IPS-18a (cell line): ENCODE measurements at regions not wholly inside any gene's neighbourhood (a gene's known extent, or its start where the extent isn't known, plus 50 kb on each side); places are given as distances from the start of the nearest gene placed in this dataset.

Experiments
- H3K27ac ChIP-seq: one replicate; pipeline ENCODE4 v1.5.1; 2013; ENCODE audit warnings: low read length
- H3K27me3 ChIP-seq: one replicate; pipeline ENCODE4 v1.6.1; 2013; ENCODE audit warnings: mild to moderate bottlenecking, low read length; ENCODE audit not compliant: control insufficient read depth, insufficient read depth
- H3K36me3 ChIP-seq: one replicate; pipeline ENCODE4 v1.6.1; 2013; ENCODE audit warnings: low read depth, low read length; ENCODE audit not compliant: control insufficient read depth
- H3K4me1 ChIP-seq: one replicate; pipeline ENCODE4 v1.6.1; 2013; ENCODE audit warnings: low read depth, low read length; ENCODE audit not compliant: control insufficient read depth
- H3K4me3 ChIP-seq: one replicate; pipeline ENCODE4 v1.5.1; 2013; ENCODE audit warnings: low read length
- H3K9ac ChIP-seq: one replicate; pipeline ENCODE4 v1.6.1; 2013; ENCODE audit warnings: mild to moderate bottlenecking, low read length, moderate library complexity
- H3K9me3 ChIP-seq: one replicate; pipeline ENCODE4 v1.6.1; 2013; ENCODE audit warnings: low read depth, low read length; ENCODE audit not compliant: control insufficient read depth

- no peak overlapping the region for H3K4me3 ChIP-seq
- H3K36me3 ChIP-seq: no peaks in the 10 kb centered on the region
- no peaks in the 10 kb centered on the region for H3K9me3 ChIP-seq
- H3K27ac ChIP-seq: no peak overlapping the region
- H3K27me3 ChIP-seq: no peaks in the 10 kb centered on the region
- no peak overlapping the region for H3K9ac ChIP-seq
- H3K4me1 ChIP-seq: peaks cover 30% of the 10 kb centered on the region
Measured at GRCh38 chr17:77382966-77383612, 242.3 kb downstream of the SEC14L1 start.

GRCh38 chr17:77383613-77384608 lies 243.1 kb downstream of the SEC14L1 start:
- Histone ChIP-seq H3K4me3 (no peak overlapping the region), H3K9ac (no peak overlapping the region), H3K27me3 (no peaks in the 10 kb centered on the region), H3K4me1 (peaks cover 38% of the 10 kb centered on the region), H3K9me3 (no peaks in the 10 kb centered on the region), H3K36me3 (no peaks in the 10 kb centered on the region), H3K27ac (no peak overlapping the region)

- Histone ChIP-seq H3K9ac (no peak overlapping the region), H3K4me1 (peaks cover 41% of the 10 kb centered on the region), H3K4me3 (no peak overlapping the region), H3K36me3 (no peaks in the 10 kb centered on the region), H3K27ac (no peak overlapping the region), H3K27me3 (no peaks in the 10 kb centered on the region), H3K9me3 (no peaks in the 10 kb centered on the region)
Measured at GRCh38 chr17:77385750-77386501, 245.2 kb downstream of the SEC14L1 start.

GRCh38 chr17:77386502-77387192 lies 245.9 kb downstream of the SEC14L1 start:
- Histone ChIP-seq H3K27me3 (no peaks in the 10 kb centered on the region), H3K4me1 (peaks cover 47% of the 10 kb centered on the region), H3K9me3 (no peaks in the 10 kb centered on the region), H3K27ac (no peak overlapping the region), H3K9ac (no peak overlapping the region), H3K36me3 (no peaks in the 10 kb centered on the region), H3K4me3 (no peak overlapping the region)

GRCh38 chr17:77387891-77388290 lies 247.1 kb downstream of the SEC14L1 start:
- Histone ChIP-seq H3K27ac (no peak overlapping the region), H3K36me3 (no peaks in the 10 kb centered on the region)

GRCh38 chr17:77388384-77389306 lies 247.9 kb downstream of the SEC14L1 start:
- H3K9me3 ChIP-seq: no peaks in the 10 kb centered on the region
- no peak overlapping the region for H3K27ac ChIP-seq
- no peaks in the 10 kb centered on the region for H3K27me3 ChIP-seq
- peaks cover 52% of the 10 kb centered on the region for H3K4me1 ChIP-seq
- H3K9ac ChIP-seq: no peak overlapping the region
- H3K4me3 ChIP-seq: no peak overlapping the region
- H3K36me3 ChIP-seq: no peaks in the 10 kb centered on the region

More at GRCh38 chr17:77387891-77388290, 247.1 kb downstream of the SEC14L1 start:
- Histone ChIP-seq H3K9ac (no peak overlapping the region), H3K9me3 (no peaks in the 10 kb centered on the region), H3K4me3 (no peak overlapping the region), H3K27me3 (no peaks in the 10 kb centered on the region), H3K4me1 (peaks cover 51% of the 10 kb centered on the region)

GRCh38 chr17:77390870-77391269 lies 250.1 kb downstream of the SEC14L1 start:
- Histone ChIP-seq H3K4me1 (peaks cover 61% of the 10 kb centered on the region), H3K36me3 (no peaks in the 10 kb centered on the region), H3K4me3 (no peak overlapping the region), H3K9me3 (no peaks in the 10 kb centered on the region), H3K9ac (no peak overlapping the region), H3K27ac (no peak overlapping the region), H3K27me3 (no peaks in the 10 kb centered on the region)

GRCh38 chr17:77391668-77392375 lies 251.1 kb downstream of the SEC14L1 start:
- Histone ChIP-seq H3K27me3 (no peaks in the 10 kb centered on the region), H3K27ac (peak overlapping the region; percentile 33), H3K9me3 (no peaks in the 10 kb centered on the region), H3K36me3 (no peaks in the 10 kb centered on the region), H3K4me3 (peak overlapping the region; percentile 39), H3K9ac (peak overlapping the region; percentile 39), H3K4me1 (peaks cover 59% of the 10 kb centered on the region)

- Histone ChIP-seq H3K9me3 (no peaks in the 10 kb centered on the region), H3K4me3 (peak overlapping the region; percentile 32), H3K9ac (peak overlapping the region; percentile 39), H3K4me1 (peaks cover 59% of the 10 kb centered on the region), H3K27me3 (no peaks in the 10 kb centered on the region), H3K27ac (peak overlapping the region; percentile 33), H3K36me3 (no peaks in the 10 kb centered on the region)
Measured at GRCh38 chr17:77392376-77393273, 251.9 kb downstream of the SEC14L1 start.
